Spleen (tissue), 7 donors: ENCODE measurements at regions not wholly inside any gene's neighbourhood (a gene's known extent, or its start where the extent isn't known, plus 50 kb on each side); places are given as distances from the start of the nearest gene placed in this dataset.

Source experiments
- POLR2A ChIP-seq, 3 donors: fragments of 450-650 bp; IDR thresholded peaks; one replicate each; pipeline ENCODE4 v1.5.1; 2017; ENCODE audit warnings: antibody characterized with exemption in 3 of 3, mild to moderate bottlenecking in 1 of 3
- POLR2AphosphoS5 ChIP-seq, 3 donors: sonication (generic); formaldehyde crosslinking; IDR thresholded peaks; one replicate each; pipeline ENCODE4 v1.5.1; 2017; ENCODE audit warnings: antibody characterized with exemption in 3 of 3
- TF ChIP-seq, protein P1 (sequence below), 11 experiments: fragments of 200-600 bp in 7 of 11; fragments of 450-650 bp in 4 of 11; sonication (generic) in 4 of 11; IDR thresholded peaks in 8 of 11; conservative IDR thresholded peaks in 3 of 11; 1 replicate in 7 of 11; 2 replicates in 4 of 11; pipeline versions ENCODE4 v1.4.0 to v1.8.0; 2016 to 2021; ENCODE audit warnings: antibody characterized with exemption in 11 of 11, inconsistent platforms in 4 of 11, mild to moderate bottlenecking in 1 of 11
- donor health status: DM: no; HTN: no; CAD: no; lungs with moderate emphysema.
- donor health status: DM: no; HTN: no; CAD: no.
- donor health status: DM: no; HTN: no; CAD: no.

DNA sequence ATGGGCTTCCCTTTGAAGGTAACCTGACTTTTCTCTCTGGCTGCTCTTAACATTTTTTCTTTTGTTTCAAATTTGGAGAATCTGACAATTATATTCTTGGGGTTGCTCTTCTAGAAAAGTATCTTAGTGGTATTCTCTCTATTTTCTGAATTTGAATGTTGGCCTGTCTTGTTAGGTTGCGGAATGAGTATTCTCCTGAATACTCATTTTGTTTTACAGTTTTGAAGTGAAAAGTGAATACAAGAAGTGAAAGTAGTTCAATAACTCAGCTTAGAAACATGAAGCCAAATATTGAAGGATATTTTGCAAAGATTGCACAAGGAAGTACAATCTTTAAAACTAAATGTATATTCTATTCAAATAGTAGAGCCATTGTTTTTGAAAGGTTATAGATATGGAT is 120.2 kb upstream of the MAP3K4 start:
- TF ChIP-seq, protein P1, sequence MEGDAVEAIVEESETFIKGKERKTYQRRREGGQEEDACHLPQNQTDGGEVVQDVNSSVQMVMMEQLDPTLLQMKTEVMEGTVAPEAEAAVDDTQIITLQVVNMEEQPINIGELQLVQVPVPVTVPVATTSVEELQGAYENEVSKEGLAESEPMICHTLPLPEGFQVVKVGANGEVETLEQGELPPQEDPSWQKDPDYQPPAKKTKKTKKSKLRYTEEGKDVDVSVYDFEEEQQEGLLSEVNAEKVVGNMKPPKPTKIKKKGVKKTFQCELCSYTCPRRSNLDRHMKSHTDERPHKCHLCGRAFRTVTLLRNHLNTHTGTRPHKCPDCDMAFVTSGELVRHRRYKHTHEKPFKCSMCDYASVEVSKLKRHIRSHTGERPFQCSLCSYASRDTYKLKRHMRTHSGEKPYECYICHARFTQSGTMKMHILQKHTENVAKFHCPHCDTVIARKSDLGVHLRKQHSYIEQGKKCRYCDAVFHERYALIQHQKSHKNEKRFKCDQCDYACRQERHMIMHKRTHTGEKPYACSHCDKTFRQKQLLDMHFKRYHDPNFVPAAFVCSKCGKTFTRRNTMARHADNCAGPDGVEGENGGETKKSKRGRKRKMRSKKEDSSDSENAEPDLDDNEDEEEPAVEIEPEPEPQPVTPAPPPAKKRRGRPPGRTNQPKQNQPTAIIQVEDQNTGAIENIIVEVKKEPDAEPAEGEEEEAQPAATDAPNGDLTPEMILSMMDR (IDR thresholded peaks at IDR 0.05 in 8 of 11, conservative IDR thresholded peaks at IDR 0.05 in 3 of 11) = no peak
- no peak for TF ChIP-seq POLR2AphosphoS5 (IDR thresholded peaks at IDR 0.05)
- no peak for TF ChIP-seq POLR2A (IDR thresholded peaks at IDR 0.05)
